A549 (cell line): ENCODE measurements at regions not wholly inside any gene's neighbourhood (a gene's known extent, or its start where the extent isn't known, plus 50 kb on each side); places are given as distances from the start of the nearest gene placed in this dataset.

Experiments
- ATAC-seq, 2 experiments: fragments of 200-7000 bp in 1 of 2; fragments of >200 bp in 1 of 2; cut with Nextera tagmentation in 1 of 2; cut with Tn5 transposase in 1 of 2; 3 replicates each; pipeline versions ENCODE4 v1.8.0 to v1.9.1; 2018 to 2020; ENCODE audit warnings: mild to moderate bottlenecking in 1 of 2, moderate library complexity in 1 of 2
- CTCF ChIA-PET: fragments of 300-600 bp; sonication (Branson Sonifier 250); formaldehyde crosslinking; extraction: SDS; loops from one replicate; lab custom pipeline; 2021; ENCODE audit warnings: antibody characterized with exemption, inconsistent platforms; lab: Yijun Ruan, JAX
- POLR2A ChIA-PET: fragments of 350-600 bp; formaldehyde crosslinking; extraction: SDS; loops from one replicate; lab custom pipeline; 2021; ENCODE audit warnings: antibody characterized with exemption, inconsistent platforms; lab: Yijun Ruan, JAX
- DNase-seq, 2 experiments: peaks; one replicate each; pipeline versions ENCODE4 v3.0.0 to v3.0.0-alpha.2; 2011 to 2016; ENCODE audit warnings: low read depth in 1 of 2, low spot score in 1 of 2
- FAIRE-seq: peaks from 2 replicates; lab custom pipeline; 2011; peaks lifted over from hg19 to GRCh38; lab: Jason Lieb, UNC
- H3K27ac ChIP-seq, 2 experiments: fragments of >200 bp; sonication (Bioruptor Twin); formaldehyde crosslinking; 3 replicates each; pipeline ENCODE4 v1.5.1; 2016 to 2017
- H3K4me1 ChIP-seq: fragments of >200 bp; sonication (Bioruptor Twin); formaldehyde crosslinking; 3 replicates; pipeline ENCODE4 v1.6.1; 2016
- H3K4me2 ChIP-seq: fragments of >200 bp; sonication (Bioruptor Twin); formaldehyde crosslinking; 3 replicates; pipeline ENCODE4 v1.6.1; 2016
- H3K4me3 ChIP-seq: fragments of >200 bp; sonication (Bioruptor Twin); formaldehyde crosslinking; 3 replicates; pipeline ENCODE4 v1.5.1; 2016
- H3K9me3 ChIP-seq: fragments of >200 bp; sonication (Bioruptor Twin); formaldehyde crosslinking; 3 replicates; pipeline ENCODE4 v1.6.1; 2016
- BCL3 ChIP-seq: fragments of >200 bp; sonication (Bioruptor Twin); formaldehyde crosslinking; IDR thresholded peaks from 3 replicates; pipeline ENCODE4 v1.6.1; 2016
- BHLHE40 ChIP-seq: IDR thresholded peaks from 2 replicates; pipeline ENCODE4 v1.6.1; 2012; ENCODE audit warnings: low read depth, low read length, inconsistent platforms
- CBX2 ChIP-seq: fragments of 200-600 bp; sonication (generic); IDR thresholded peaks from 2 replicates; pipeline ENCODE4 v1.6.1; 2016; ENCODE audit warnings: low read depth, mild to moderate bottlenecking, borderline replicate concordance
- CEBPB ChIP-seq, 2 experiments: fragments of >200 bp in 1 of 2; sonication (Bioruptor Twin) in 1 of 2; formaldehyde crosslinking in 1 of 2; IDR thresholded peaks; 2 replicates each; pipeline ENCODE4 v1.6.1; 2012 to 2016
- CHD2 ChIP-seq: fragments of 150-350 bp; IDR thresholded peaks from 2 replicates; pipeline ENCODE4 v1.6.1; 2014; ENCODE audit warnings: low read length; ENCODE audit not compliant: partially characterized antibody
- CHD4 ChIP-seq: fragments of 200-600 bp; sonication (generic); IDR thresholded peaks from 2 replicates; pipeline ENCODE4 v1.6.1; 2016; ENCODE audit warnings: antibody characterized with exemption, mild to moderate bottlenecking, borderline replicate concordance
- E2F6 ChIP-seq: IDR thresholded peaks from 2 replicates; pipeline ENCODE4 v1.6.1; 2012; ENCODE audit warnings: low read depth, borderline replicate concordance
- EHF ChIP-seq: fragments of 250-450 bp; sonication (Bioruptor Pico); IDR thresholded peaks from 2 replicates; pipeline ENCODE4 v1.5.0; 2020; ENCODE audit warnings: mild to moderate bottlenecking
- ESRRA ChIP-seq: fragments of 150-350 bp; IDR thresholded peaks from 2 replicates; pipeline ENCODE4 v1.6.1; 2014; ENCODE audit warnings: mild to moderate bottlenecking, low read length, borderline replicate concordance
- FOSB ChIP-seq: fragments of 250-450 bp; sonication (Bioruptor Pico); IDR thresholded peaks from 2 replicates; pipeline ENCODE4 v1.5.0; 2020; ENCODE audit warnings: mild to moderate bottlenecking, moderate library complexity
- HDAC2 ChIP-seq: fragments of 200-600 bp; sonication (generic); IDR thresholded peaks from 2 replicates; pipeline ENCODE4 v1.6.1; 2016
- HEYL ChIP-seq: fragments of 250-450 bp; sonication (Bioruptor Pico); IDR thresholded peaks from 2 replicates; pipeline ENCODE4 v1.8.0; 2021; ENCODE audit warnings: mild to moderate bottlenecking, moderate library complexity
- HOXB13 ChIP-seq: fragments of 250-450 bp; sonication (Bioruptor Pico); IDR thresholded peaks from 2 replicates; pipeline ENCODE4 v1.5.0; 2020; ENCODE audit warnings: low read depth, mild to moderate bottlenecking, moderate library complexity
- HOXB5 ChIP-seq: fragments of 250-450 bp; sonication (Bioruptor Pico); IDR thresholded peaks from 2 replicates; pipeline ENCODE4 v1.5.0; 2020; ENCODE audit warnings: mild to moderate bottlenecking, moderate library complexity
- JUN ChIP-seq, 2 experiments: fragments of >200 bp; sonication (Bioruptor Twin); formaldehyde crosslinking; IDR thresholded peaks; 2 replicates in 1 of 2; 3 replicates in 1 of 2; pipeline ENCODE4 v1.6.1; 2016 to 2017
- JUNB ChIP-seq: fragments of >200 bp; sonication (Bioruptor Twin); formaldehyde crosslinking; IDR thresholded peaks from 2 replicates; pipeline ENCODE4 v1.6.1; 2016
- KDM1A ChIP-seq: fragments of 200-600 bp; sonication (generic); IDR thresholded peaks from 2 replicates; pipeline ENCODE4 v1.6.1; 2016; ENCODE audit warnings: low read depth, mild to moderate bottlenecking
- NFE2L2 ChIP-seq: fragments of 150-350 bp; conservative IDR thresholded peaks from 2 replicates; pipeline ENCODE4 v1.6.1; 2014; ENCODE audit warnings: low read length
- PHF8 ChIP-seq: fragments of 200-600 bp; sonication (generic); IDR thresholded peaks from 2 replicates; pipeline ENCODE4 v1.6.1; 2016; ENCODE audit warnings: low read depth, mild to moderate bottlenecking, antibody characterized with exemption, moderate library complexity, borderline replicate concordance
- POLR2A ChIP-seq: IDR thresholded peaks from 2 replicates; pipeline ENCODE4 v1.6.1; 2012; ENCODE audit warnings: mild to moderate bottlenecking, low read length
- POLR2AphosphoS2 ChIP-seq: conservative IDR thresholded peaks from 2 replicates; pipeline ENCODE4 v1.6.1; 2012; ENCODE audit warnings: low read length, improper control_type of control experiment, inconsistent platforms
- RNF2 ChIP-seq: fragments of 200-600 bp; sonication (generic); IDR thresholded peaks from 2 replicates; pipeline ENCODE4 v1.6.1; 2016; ENCODE audit warnings: low read depth, mild to moderate bottlenecking, antibody characterized with exemption, moderate library complexity, borderline replicate concordance
- TFCP2L1 ChIP-seq: fragments of 250-450 bp; sonication (Bioruptor Pico); IDR thresholded peaks from 2 replicates; pipeline ENCODE4 v1.5.0; 2021; ENCODE audit warnings: mild to moderate bottlenecking
- TP53 ChIP-seq: fragments of 250-450 bp; sonication (Bioruptor Pico); IDR thresholded peaks from 2 replicates; pipeline ENCODE4 v1.5.0; 2021; ENCODE audit warnings: mild to moderate bottlenecking, moderate library complexity
- ZFP36 ChIP-seq: fragments of 450-650 bp; IDR thresholded peaks from 2 replicates; pipeline ENCODE4 v1.6.1; 2014; ENCODE audit warnings: borderline replicate concordance; ENCODE audit not compliant: partially characterized antibody
- ZSCAN20 ChIP-seq: fragments of 250-450 bp; sonication (Bioruptor Pico); IDR thresholded peaks from 2 replicates; pipeline ENCODE4 v1.8.0; 2022; ENCODE audit warnings: mild to moderate bottlenecking, moderate library complexity
- WGBS: methylation state at CpG from one replicate; pipeline ENCODE4 v1.1.6; 2017; ENCODE audit errors: missing lambda C conversion rate; 5-methylcytosine and 5-hydroxymethylcytosine counted together
- TF ChIP-seq, protein P1 (sequence below): fragments of >200 bp; sonication (Bioruptor Twin); formaldehyde crosslinking; IDR thresholded peaks from 2 replicates; pipeline ENCODE4 v1.6.1; 2016
- TF ChIP-seq, protein P2 (sequence below): fragments of 450-650 bp; IDR thresholded peaks from 2 replicates; pipeline ENCODE4 v1.6.1; 2014; ENCODE audit warnings: antibody characterized with exemption

DNA sequence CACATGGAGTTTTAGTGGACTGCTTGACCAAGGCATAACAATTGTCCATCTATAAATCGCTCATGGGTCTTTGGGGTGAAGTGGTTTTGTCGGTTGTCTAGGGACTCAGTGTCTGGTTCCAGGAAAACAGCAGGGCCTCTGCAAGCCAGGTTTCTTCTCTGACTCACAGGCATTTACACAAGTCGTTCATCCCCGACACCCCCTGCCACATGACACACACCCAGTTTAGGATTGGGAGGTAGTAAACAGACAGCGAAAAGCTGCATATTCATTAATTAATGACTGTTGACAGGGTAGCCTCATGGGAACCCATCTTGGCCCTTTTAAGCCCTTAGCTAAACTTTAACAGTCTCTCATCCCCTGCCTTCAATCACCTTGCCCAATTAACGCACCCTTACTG is 194.8 kb upstream of the ACVR2A start:
- FAIRE-seq: no peak
- Histone ChIP-seq H3K4me3 (no peak overlapping the region), H3K4me1 (no peaks in the 10 kb centered on the region), H3K4me2 (no peak overlapping the region), H3K9me3 (no peaks in the 10 kb centered on the region), H3K27ac (no peak overlapping the region)
- no peak for ATAC-seq
- TF ChIP-seq BHLHE40 (no peak), HOXB13 (CRISPR knock-in tag) (no peak), BCL3 (no peak), POLR2A (no peak), NFE2L2 (no peak), HEYL (CRISPR knock-in tag) (no peak), TFCP2L1 (no peak), CHD2 (no peak), JUNB (no peak), CEBPB (IDR thresholded peaks at IDR 0.05) (no peak), TP53 (no peak), RNF2 (no peak)
- TF ChIP-seq, protein P1, sequence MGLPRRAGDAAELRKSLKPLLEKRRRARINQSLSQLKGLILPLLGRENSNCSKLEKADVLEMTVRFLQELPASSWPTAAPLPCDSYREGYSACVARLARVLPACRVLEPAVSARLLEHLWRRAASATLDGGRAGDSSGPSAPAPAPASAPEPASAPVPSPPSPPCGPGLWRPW: no peak
- WGBS: 29% methylated on average over 6 of the region's 6 CpGs
- POLR2A ChIA-PET: no interaction called here
- CTCF ChIA-PET: no interaction called here
- no peak for DNase-seq

- CTCF ChIA-PET: no interaction called here
- Histone ChIP-seq H3K9me3 (no peaks in the 10 kb centered on the region), H3K4me1 (no peaks in the 10 kb centered on the region), H3K4me3 (no peak overlapping the region), H3K4me2 (no peak overlapping the region), H3K27ac (no peak overlapping the region)
- ATAC-seq (no peak), FAIRE-seq (no peak), DNase-seq (no peak)
- TF ChIP-seq ZFP36 (no peak), POLR2AphosphoS2 (no peak), CHD2 (no peak), BCL3 (no peak), KDM1A (no peak), ZSCAN20 (CRISPR knock-in tag) (no peak), TP53 (no peak), FOSB (CRISPR knock-in tag) (no peak), JUN (IDR thresholded peaks at IDR 0.05) (no peak), CBX2 (no peak), NFE2L2 (no peak), EHF (no peak), HDAC2 (no peak), HOXB5 (CRISPR knock-in tag) (no peak), CHD4 (no peak), ESRRA (no peak), PHF8 (no peak), E2F6 (no peak)
- TF ChIP-seq, protein P2, sequence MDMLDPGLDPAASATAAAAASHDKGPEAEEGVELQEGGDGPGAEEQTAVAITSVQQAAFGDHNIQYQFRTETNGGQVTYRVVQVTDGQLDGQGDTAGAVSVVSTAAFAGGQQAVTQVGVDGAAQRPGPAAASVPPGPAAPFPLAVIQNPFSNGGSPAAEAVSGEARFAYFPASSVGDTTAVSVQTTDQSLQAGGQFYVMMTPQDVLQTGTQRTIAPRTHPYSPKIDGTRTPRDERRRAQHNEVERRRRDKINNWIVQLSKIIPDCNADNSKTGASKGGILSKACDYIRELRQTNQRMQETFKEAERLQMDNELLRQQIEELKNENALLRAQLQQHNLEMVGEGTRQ: no peak
- POLR2A ChIA-PET: no interaction called here
- WGBS: 23% methylated on average over 4 of the region's 4 CpGs
Observed at GRCh38 chr2:147649286-147649685, 195.5 kb upstream of the ACVR2A start.
